ENCODE measurements at regions not wholly inside any gene's neighbourhood (a gene's known extent, or its start where the extent isn't known, plus 50 kb on each side); places are given as distances from the start of the nearest gene placed in this dataset.
A peak's percentile ranks its signal among the peaks of the same experiment; 100 is the strongest.
"Not testable (repeated sequence)": the region's sequence is repeated elsewhere in the genome, so short reads cannot be mapped to it uniquely, and the experiment has no call there.

GRCh38 chr11:23644443-23644842, 784.2 kb upstream of the CCDC179 start:
- FAIRE-seq, result no peak
- DNase-seq (ENCODE audit: low spot score), result no peak

- not testable (repeated sequence) for DNase-seq (ENCODE audit: low spot score); FAIRE-seq
These were observed 792.1 kb upstream of the CCDC179 start for GRCh38 chr11:23652336-23652735.

- no peak for FAIRE-seq
- no peak for DNase-seq (ENCODE audit: low spot score)
These were observed 792.9 kb upstream of the CCDC179 start for GRCh38 chr11:23653071-23653675.

- FAIRE-seq (no peak), DNase-seq (ENCODE audit: low spot score) (no peak)
These were observed 808.0 kb upstream of the CCDC179 start for GRCh38 chr11:23668324-23668723.

GRCh38 chr11:23673366-23673765, 813.1 kb upstream of the CCDC179 start:
- no peak for FAIRE-seq
- DNase-seq (ENCODE audit: low spot score), result no peak

GRCh38 chr11:23674866-23675265, 814.6 kb upstream of the CCDC179 start:
- no peak for DNase-seq (ENCODE audit: low spot score)
- FAIRE-seq, result no peak

GRCh38 chr11:23679041-23679440, 817.8 kb upstream of the LUZP2 start:
- no peak for DNase-seq (ENCODE audit: low spot score)
- FAIRE-seq, result no peak

- no peak for DNase-seq (ENCODE audit: low spot score)
- no peak for FAIRE-seq
These were observed 816.9 kb upstream of the LUZP2 start for GRCh38 chr11:23679981-23680380.

- no peak for FAIRE-seq
These were observed 816.2 kb upstream of the LUZP2 start for GRCh38 chr11:23680488-23681230.

GRCh38 chr11:23684701-23685100, 812.2 kb upstream of the LUZP2 start:
- FAIRE-seq, result no peak
- DNase-seq (ENCODE audit: low spot score), result no peak

More at GRCh38 chr11:23680488-23681230, 816.2 kb upstream of the LUZP2 start:
- DNase-seq (ENCODE audit: low spot score), result no peak

GRCh38 chr11:23687991-23688390, 808.9 kb upstream of the LUZP2 start:
- DNase-seq (ENCODE audit: low spot score) (no peak), FAIRE-seq (no peak)

- FAIRE-seq (no peak), DNase-seq (ENCODE audit: low spot score) (no peak)
These were observed 808.4 kb upstream of the LUZP2 start for GRCh38 chr11:23688411-23688810.

- FAIRE-seq (no peak), DNase-seq (ENCODE audit: low spot score) (no peak)
These were observed 808.0 kb upstream of the LUZP2 start for GRCh38 chr11:23688835-23689234.

GRCh38 chr11:23696688-23697415, 800.0 kb upstream of the LUZP2 start:
- DNase-seq (ENCODE audit: low spot score) (no peak), FAIRE-seq (no peak)

GRCh38 chr11:23704183-23704582, 792.7 kb upstream of the LUZP2 start:
- no peak for FAIRE-seq
- DNase-seq (ENCODE audit: low spot score), result no peak

GRCh38 chr11:23711981-23712380, 784.9 kb upstream of the LUZP2 start:
- DNase-seq (ENCODE audit: low spot score) (no peak), FAIRE-seq (no peak)

- no peak for FAIRE-seq
- no peak for DNase-seq (ENCODE audit: low spot score)
These were observed 777.8 kb upstream of the LUZP2 start for GRCh38 chr11:23719016-23719415.

GRCh38 chr11:23723861-23724260, 773.0 kb upstream of the LUZP2 start:
- FAIRE-seq (peak; percentile 27), DNase-seq (ENCODE audit: low spot score) (peak; percentile 33)

- FAIRE-seq (no peak), DNase-seq (ENCODE audit: low spot score) (peak; percentile 4)
These were observed 771.1 kb upstream of the LUZP2 start for GRCh38 chr11:23725752-23726151.

GRCh38 chr11:23727387-23727786, 769.5 kb upstream of the LUZP2 start:
- FAIRE-seq (no peak), DNase-seq (ENCODE audit: low spot score) (no peak)

GRCh38 chr11:23727794-23728193, 769.1 kb upstream of the LUZP2 start:
- no peak for DNase-seq (ENCODE audit: low spot score)
- no peak for FAIRE-seq

- no peak for FAIRE-seq
- DNase-seq (ENCODE audit: low spot score), result no peak
These were observed 767.8 kb upstream of the LUZP2 start for GRCh38 chr11:23729088-23729487.

Measured in RCC 7860 (cell line).